Frontal cortex (tissue), 3 donors: ENCODE measurements at regions not wholly inside any gene's neighbourhood (a gene's known extent, or its start where the extent isn't known, plus 50 kb on each side); places are given as distances from the start of the nearest gene placed in this dataset.

Source experiments
- DNase-seq, 2 donors: peaks; one replicate each; pipeline ENCODE4 v3.0.0; 2012; ENCODE audit warnings: low spot score in 2 of 2
- FAIRE-seq: peaks from 2 replicates; lab custom pipeline; 2012; peaks lifted over from hg19 to GRCh38; lab: Jason Lieb, UNC
- donor health status: control.
- donor health status: control.
- donor health status: control.

DNA sequence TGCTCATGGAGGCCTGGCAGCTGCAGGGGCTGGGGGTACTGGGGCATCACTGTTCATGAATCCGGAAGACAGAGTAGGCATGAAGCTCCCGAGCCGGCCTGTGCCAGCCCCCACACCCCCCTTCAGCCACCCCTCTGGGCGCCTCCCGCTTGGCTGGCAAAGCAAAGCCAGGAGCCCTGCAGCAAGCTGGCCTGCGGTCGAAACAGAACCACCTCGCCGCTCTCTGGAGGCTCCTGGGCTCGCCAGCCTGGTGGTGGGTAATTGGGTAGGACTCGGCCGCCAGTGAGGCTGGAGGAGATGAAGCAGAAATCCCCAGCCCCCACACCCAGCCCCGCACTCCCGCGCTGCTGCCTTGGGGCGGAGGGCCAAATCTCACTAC is 70.9 kb upstream of the GPC1 start:
- DNase-seq: no peak
- no peak for FAIRE-seq

DNA sequence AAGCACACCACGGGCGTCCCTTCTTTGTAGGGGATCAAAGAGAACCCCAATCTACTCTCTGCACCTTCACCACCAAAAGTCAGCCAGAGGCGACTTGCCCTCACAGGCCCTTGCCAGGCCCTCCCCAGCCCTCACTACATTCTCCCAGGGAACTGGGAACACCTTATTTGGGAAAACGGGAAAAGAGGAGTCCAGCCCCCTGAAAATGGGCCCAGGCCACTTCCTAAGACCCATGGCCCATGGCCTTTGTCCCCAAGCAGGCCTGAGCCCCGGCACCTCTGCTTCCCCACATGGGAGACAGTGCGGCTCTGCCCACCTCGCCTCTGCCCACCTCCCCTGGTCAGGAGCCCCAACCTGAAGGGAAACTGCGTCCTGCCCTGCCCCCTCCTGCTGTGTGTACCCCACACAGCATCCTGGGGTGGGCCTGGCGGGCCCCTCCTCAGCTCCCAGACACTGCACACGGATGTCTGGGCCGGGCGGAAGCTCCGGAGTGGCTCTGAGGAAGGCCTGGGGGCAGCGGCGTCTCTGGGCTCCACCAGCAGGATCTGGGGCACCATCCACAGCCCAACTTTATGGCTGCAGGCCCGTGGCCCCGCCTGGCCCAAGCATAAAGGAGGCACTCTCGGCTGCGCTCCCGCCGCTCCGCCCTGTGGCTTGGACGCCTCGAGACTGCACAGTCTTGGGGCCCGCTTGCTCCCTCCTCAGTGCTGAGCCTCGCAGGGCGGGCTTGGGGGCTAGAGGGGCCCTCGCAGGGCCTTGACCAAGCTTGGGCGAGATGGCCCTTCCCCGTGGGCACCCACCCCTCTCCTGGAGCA is 70.3 kb upstream of the GPC1 start:
- no peak for DNase-seq
- FAIRE-seq: no peak

DNA sequence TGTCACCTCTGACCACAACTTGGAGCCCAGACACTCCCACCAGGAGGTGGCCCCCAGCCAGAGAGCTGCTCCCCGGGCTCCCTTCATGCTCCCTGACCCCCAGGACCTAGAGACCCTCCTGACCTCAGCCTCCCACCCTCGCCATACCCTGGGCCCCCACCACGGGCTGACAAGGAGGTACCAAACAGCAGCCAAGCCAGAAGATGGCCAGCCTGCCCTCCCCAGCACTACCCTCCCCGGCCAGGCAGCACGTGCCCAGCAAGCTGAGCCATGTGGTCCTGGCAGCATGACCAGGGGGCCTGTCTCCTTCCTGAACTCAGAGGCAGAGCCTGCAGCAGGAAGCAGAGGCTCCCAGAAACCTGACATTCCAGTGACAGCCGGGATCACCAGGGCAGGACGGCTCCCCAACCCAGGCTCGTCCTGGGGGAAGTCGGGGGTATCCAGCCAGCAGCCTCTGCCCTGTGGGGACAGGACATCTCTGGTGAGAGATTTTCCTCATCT is 69.4 kb upstream of the GPC1 start:
- DNase-seq (no peak), FAIRE-seq (no peak)

DNA sequence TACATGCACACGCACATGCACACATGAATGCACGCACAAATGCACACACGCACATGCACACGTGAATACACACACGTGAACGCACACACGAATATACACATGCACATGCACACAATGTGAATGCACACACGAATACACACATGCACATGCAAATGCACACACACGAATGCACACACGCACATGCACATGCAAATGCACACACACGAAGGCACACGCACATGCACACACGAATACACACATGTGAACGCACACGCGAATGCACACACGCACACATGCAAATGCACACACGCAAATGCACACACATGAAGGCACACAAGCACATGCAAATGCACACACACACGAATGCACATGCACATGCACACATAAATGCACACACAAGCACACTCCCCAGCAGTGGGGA is 68.6 kb upstream of the GPC1 start:
- FAIRE-seq: no peak
- DNase-seq: no peak

DNA sequence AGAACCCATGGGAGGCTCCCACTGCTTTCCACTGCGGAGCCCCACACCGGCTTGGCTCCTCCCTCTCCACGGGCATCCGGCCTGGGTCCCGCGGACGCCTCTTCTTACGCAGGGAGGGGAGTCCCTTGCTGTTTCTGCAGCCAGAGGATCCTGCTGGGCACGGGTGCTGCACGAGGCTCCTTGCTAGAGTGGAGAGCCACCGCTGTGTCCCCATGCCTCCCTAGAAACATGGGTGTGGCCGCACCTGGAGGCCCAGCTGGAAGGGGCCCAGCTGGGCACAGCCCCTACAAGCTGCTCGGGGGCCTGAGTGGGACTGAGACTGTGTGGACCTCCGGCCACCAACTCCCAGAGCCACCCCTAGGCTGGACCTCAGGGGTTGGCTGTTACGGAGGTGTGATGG is 67.7 kb upstream of the GPC1 start:
- FAIRE-seq: no peak
- no peak for DNase-seq

DNA sequence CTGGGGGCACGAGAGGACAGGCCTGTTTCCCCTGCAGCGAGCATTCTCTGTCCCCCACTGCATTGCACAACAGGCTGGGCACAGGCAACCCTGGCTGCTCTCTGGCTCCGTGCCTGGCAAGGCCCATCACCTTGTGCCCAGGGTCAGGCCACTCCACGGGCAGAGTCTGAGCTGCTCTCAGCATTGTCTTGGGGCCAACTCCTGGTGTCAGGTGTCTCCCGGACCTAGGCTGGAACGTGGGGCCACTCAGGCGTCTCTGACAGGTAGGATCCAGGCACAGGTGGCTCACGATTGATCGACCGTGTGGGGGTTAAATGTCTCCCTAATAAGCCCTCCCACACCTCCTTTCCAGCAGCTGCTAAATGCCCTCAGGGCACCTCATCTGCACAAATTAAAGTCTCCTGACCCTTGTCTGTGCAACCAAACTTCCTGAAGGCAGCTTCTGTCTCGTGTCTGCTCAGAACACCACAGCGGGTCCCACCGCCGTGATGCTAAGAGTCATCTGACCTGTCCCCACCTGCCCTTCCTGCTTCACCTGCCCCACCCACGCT is 66.6 kb upstream of the GPC1 start:
- FAIRE-seq (no peak), DNase-seq (no peak)

DNA sequence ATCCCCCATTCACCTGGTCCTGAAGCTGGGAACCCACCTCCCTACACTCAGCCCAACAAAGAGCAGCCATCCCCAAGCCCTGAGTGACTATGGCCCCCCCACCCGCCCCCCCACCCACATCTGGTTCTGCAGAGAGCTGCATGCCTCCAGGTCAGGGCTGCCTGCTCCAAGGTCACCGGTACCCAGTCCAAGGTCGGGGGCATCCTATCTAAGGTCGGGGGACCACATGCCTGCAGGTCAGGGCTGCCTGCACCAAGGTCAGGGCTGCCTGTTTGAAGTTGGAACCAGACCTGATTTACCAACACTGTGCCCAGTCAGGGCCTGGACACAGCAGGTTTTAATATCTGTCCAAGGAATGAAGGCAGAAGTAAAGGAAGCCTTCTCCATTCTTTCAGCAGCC is 66.1 kb upstream of the GPC1 start:
- DNase-seq (no peak), FAIRE-seq (no peak)

DNA sequence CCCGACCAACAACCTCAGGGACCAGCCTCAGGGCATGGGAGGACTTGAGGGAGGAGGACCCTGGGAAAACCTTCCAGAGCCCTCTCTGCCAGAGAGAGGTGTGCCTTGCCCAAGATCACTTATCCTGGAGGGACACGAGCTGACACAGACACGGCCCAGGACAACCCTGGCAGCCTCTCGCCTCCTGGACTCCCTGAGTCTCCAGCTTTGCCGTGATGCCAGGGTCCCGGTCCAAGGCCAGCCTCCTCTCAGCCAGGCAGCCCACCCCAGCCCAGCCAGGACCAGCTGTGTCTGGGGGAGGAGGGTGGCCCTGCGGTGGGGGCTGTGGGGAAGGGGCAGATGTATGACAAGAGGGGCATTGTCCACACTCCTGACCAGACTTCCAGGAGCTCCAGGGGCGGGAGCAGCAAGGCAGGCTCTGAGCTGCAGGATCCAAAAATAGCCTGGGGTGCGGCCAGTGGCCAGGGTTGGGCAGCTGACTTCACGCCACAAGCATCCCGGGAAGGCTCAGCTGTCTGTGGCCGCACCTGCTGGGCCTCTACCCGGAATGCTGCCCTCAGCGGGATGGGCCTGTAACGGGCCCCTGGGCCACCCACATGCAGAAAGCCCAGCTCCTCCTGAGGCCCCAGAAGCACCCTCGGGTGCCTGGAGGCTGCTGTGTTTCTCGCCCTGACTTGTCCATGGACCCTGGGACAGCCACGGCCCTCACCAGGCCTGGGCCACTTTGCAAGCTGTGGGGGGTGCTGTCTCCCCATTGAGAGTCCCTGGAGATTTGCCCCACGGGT is 65.5 kb upstream of the GPC1 start:
- DNase-seq (peak; percentile 71 to 78), FAIRE-seq (no peak)

DNA sequence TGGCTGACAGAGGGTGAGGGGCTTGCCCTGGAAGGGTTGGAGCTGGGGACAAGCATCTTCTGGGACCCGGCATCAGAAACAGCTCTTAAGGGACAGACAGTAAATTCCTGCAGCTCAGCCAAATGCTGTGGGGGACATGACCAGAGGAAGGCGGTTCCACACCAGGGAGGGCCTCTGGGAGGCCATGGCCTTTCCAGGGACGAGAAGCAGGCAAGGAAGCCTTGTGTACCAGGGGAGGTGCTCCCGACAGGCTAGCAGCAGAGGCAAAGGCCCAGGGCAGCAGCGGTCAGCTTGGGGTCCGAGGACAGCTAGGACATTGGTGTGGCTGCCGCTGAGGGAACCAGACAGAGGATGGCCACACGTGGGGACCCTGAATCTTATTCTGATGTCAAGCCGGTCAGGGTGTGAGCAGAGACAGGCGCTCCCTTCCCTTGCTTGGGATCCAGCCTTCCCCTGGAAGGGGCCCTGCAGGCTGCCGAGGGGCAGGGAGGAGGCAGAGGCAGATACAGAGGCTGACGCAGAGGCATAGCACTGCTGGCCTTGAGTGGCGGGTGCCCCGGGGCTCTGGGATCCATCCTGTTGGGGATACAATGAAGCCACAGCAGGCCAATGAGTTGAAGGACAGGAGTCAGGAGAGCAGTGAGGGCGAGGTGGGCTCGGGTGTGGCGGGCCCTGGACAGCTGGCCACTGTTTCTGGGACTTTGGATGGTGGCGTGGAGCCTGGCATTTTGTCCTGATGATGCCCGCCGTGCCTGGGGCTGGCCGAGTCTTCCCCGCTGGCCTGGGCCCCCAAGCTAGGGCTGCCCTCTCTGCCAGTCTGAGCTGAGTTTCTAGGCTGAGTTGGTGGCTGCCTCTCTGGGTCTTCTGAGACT is 64.1 kb upstream of the GPC1 start:
- FAIRE-seq (no peak), DNase-seq (no peak)

DNA sequence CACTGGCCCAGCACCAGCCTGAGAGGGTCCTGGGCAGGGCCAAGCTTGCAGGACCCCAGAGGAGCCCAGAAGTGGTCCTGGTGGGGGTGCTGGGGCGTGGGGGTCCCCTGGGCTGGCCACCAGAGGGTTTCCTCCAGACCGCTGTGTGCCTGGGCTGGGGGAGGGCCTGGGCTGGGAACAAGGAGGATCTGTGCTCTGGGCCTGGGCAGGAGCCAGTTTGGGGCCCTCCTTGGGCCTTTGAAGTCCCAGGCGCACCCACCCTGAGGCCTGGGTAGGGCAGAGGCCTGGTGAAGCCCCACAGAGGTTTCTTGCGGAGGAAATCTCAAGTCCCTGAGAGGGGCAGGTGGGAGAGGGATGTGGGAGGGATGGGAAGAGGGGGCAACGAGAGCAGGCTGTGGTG is 63.4 kb upstream of the GPC1 start:
- no peak for FAIRE-seq
- no peak for DNase-seq

DNA sequence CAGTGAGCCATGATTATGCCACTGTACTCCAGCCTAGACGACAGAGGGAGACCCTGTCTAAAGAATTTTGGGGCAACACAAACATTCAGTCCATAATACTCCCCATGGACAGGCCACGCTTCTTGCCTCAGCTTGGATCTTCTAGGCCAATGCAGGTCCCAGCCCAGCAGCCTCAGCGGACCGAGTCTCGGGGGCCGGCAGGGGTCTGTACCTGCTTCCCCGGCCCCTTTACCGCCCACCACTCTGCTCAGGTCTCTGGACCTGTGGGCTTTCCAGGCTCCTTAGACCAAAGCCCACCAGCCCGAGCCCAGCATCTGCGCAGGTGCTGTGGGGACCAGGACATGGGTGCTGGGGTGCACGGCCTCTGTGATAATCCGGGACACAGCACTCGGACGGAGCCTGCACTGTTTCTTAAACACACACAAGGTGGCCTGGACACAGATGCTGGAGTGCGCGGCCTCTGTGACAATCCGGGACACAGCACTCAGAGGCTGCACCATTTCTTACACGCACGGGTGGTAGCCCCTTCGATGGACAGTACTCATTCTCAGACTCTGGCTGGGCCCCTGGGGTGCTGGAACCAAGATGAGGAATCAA is 62.1 kb upstream of the GPC1 start:
- FAIRE-seq (no peak), DNase-seq (no peak)

DNA sequence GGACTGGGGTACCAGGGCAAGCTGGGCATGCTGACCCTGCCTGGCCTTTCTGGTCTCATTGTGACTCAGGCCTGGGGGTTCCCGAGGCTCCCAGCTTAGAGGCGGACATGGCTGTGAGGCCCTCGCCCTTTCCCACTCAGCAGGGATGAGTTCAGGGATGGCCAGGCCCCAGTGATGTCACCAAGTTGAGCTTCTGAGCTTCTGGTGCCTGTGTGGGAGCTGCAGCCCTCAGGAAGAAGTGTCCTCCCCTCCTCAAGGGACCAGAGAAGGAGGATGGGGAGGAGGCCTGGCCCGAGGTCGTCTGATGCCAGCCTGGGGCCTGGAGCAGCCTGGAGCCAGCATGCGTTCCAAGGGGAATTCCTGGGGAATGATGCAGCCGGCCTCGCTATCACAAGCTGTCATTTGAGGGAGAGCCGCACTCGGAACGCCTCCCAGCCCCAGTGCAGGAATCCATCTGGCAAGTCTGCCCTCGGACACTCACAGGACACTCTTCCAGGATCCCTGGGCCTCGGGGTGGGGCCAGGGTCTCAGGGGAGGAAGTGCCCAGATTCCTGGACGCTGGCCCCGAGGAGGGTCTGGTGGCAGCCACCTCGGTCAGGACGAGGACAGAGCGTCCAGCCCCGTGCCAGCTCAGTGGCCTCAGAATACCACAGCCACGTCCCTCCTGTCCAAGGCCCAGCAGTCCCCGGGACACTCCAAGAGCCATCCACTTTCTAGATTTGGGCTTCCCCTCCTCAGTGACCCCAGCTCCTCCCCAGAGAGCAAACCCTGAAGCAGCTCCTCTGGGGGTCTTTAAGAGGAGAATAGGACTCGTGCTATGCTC is 61.2 kb upstream of the GPC1 start:
- no peak for FAIRE-seq
- no peak for DNase-seq

DNA sequence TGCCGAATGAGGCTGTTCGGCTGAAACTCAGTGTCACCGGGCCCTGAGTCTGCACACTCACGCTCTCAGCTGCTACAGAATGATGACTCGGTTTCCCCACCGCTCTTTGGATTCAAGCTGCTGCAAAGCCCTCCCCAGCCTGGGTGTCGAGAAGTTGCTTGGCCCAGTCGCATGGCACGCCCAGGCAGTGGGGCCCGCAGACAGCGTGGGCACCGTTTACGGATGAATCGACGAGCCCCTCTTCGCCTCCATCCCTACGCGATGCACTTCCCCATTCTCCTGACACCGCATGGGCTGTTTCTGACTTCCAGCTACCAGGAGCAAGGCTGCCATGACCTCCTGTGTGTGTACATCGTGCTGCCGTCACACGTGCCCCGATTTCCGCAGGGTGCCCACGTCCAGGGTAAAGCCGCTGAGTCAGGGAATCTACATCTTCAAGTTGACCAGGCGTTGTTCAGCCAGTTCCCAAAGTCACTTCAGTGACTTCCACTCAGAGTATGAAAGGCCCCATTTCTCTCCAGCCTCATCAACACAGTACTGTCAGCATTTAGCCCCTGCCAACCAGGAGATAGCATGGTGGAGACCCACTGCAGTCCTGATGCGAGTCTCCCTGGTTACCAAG is 60.3 kb upstream of the GPC1 start:
- no peak for FAIRE-seq
- DNase-seq: no peak

DNA sequence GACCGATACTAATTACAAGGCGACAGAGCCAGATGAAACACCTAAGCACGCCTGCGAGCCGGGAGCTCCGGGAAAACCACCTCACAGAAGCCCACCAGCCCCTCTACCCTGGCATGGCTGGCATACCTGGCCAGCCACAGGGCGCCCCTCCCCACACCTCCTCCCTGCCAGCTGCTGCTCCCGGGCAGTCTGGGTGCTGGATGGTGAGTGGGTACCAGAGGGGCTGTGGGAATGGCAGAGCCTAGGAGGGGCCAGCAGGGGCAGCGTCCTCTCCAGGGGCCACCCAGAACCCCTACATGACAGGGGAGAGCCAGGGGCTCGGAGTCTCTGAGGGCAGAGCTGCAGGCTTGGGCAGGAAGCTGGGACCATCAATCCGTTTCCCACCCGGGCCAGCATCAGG is 58.7 kb upstream of the GPC1 start:
- no peak for DNase-seq
- FAIRE-seq: no peak

DNA sequence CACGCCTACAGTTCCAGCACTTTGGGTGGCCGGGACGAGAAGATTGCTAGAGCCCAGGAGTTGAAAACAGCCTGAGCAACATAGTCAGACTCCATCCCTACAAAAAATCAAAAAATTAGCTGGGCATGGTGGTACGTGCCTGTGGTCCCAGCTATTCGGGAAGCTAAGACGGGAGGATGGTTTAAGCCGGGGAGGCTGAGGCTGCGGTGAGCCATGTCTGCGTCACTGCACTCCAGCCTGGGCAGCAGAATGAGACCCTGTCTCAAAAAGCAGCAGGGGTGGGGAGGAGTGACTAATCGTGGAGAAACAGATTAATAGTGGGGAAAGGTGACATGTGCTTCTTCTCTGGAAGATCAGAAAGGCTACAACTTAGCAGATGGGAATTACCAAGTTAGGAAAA is 58.1 kb upstream of the GPC1 start:
- DNase-seq: no peak

DNA sequence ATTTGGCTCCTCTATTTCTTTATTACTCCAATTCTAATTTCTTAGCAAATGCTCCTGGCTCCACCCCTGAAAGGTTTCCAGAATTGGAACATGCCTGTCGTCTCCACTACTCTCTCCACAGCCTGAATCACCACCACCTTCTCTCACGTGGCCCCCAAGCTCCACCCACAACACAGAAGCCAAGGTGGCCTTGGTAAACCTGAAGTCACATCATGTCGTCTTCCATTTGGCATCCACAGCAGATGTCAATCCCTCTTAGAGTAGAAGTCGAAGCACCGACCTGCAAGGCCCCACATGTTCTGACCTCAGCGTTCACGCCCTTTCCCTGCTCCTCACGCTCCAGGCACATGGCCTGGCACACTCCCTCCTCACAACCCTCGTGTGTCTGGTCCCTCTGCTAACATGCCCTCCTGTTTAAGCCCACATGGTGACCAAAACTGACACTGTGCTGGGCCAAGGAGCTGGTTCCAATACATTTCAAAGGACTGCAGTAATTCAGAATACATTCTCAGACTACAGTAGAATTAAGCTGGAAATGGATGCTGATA is 56.3 kb upstream of the GPC1 start:
- FAIRE-seq: no peak
- no peak for DNase-seq

More for the DNA sequence above, 58.1 kb upstream of the GPC1 start:
- no peak for FAIRE-seq

DNA sequence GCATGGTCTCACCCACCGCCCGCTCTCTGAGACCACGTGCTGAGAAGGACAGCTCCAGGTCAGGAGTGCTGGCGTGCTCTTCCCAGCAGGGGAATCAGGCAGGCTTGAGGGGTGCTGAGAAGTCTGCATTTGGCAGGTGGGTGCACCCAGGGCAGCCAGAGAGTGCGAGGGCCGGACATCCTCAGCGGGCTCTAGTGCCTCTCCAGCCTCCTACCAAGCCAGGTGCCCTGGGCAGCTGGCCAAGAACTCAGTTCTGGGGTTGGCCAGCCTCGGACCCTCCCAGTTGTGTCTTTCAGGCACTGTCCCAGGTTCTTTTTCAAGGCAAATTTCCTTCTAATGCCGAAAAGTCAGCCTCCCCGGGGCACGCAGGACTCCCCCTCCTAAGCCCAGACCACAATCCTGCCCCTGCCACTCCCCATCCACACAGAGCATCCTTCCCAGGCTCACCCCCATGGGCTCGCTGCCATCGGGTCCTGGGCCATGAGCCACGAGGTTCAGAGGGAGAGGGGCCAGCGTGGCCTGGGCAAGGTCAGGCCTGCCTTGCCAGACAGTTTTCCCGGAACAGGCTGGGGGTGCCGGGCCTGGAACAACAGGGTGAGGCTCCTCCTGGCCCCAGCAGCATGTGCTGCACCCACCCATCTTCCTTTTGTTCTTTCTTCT is 52.2 kb upstream of the GPC1 start:
- FAIRE-seq (no peak), DNase-seq (no peak)
